Cortex of kidney (tissue), 1 donor: ENCODE measurements at regions not wholly inside any gene's neighbourhood (a gene's known extent, or its start where the extent isn't known, plus 50 kb on each side); places are given as distances from the start of the nearest gene placed in this dataset.
"Not testable (repeated sequence)": the region's sequence is repeated elsewhere in the genome, so short reads cannot be mapped to it uniquely, and the experiment has no call there.

Experiments
- DNase-seq: peaks from one replicate; lab custom pipeline; 2025; lab: John Stamatoyannopoulos, UW

GRCh38 chr14:106489112-106489881 lies 962.9 kb downstream of the TMEM121 start:
- DNase-seq: no peak

DNA sequence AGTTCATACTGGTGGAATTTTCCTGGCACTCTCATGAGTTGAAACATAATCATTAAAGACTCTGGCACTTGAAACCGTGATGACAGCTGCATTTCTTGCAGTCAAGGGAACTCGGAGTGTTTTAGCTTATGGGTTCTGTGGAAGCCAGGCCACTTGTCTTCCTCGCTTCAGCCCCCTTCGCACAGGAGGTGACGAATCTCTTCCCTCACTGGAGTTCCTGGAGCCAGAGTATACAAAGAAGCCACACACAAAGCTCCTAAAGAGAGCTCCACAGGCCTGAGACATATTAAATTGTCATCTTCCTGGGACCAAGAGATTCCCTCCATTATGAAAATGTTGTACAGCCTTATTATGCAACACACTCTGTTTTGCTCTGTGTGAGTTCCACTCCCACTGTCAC lies 964.1 kb downstream of the TMEM121 start:
- no peak for DNase-seq

DNA sequence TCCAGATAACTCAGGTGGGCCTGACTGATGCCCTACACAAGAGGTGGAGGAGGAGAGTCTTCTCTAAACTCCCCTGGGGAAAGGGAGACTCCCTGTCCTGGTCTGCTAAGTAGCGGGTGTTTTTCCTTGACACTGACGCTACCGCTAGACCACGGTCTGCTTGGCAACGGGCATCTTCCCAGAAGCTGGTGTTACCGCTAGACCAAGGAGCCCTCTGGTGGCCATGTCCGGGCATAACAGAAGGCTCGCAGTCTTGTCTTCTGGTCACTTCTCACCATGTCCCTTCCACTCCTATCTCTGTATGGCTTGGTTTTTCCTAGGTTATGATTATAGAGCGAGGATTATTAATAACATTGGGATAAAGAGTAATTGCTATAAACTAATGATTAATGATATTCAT lies 965.5 kb downstream of the TMEM121 start:
- DNase-seq: no peak

- no peak for DNase-seq
Observed at GRCh38 chr14:106493962-106494823, 967.8 kb downstream of the TMEM121 start.

GRCh38 chr14:106500571-106500970 lies 974.2 kb downstream of the TMEM121 start:
- no peak for DNase-seq

GRCh38 chr14:106501898-106502297 lies 975.5 kb downstream of the TMEM121 start:
- DNase-seq: no peak

- DNase-seq: no peak
Observed at GRCh38 chr14:106505366-106505765, 979.0 kb downstream of the TMEM121 start.

DNA sequence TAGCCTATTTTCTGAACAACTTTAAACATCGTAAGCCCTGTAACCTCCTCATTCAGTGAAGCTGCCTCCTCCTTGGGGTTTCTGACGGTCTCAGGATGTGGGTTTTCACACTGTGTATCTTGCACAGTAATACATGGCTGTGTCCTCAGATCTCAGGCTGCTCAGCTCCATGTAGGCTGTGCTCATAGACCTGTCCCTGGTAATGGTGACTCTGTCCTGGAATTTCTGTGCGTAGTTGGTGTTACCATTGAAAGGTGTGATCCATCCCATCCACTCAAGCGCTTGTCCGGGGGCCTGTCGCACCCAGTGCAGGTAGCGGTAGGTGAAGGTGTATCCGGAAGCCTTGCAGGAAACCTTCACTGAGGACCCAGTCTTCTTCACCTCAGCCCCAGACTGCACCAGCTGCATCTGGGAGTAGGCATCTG lies 980.5 kb downstream of the TMEM121 start:
- DNase-seq: no peak

DNA sequence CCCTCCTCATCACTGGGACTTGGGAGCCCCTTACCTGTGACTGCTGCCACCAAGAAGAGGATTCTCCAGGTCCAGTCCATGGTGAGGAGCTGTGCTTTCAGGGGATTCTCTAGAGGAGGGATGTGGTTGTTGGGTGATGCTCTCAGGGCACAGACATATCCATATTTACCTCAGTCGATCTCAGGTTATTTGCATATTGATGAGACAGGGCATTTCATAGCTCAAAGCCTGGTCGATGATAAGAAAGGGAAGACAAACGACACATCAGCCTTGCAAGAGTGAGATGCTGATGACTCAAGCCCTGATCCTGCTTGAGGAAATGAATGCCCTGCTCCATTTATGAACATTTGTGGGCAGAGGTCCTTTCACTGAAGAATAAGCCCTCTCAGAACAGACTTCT lies 981.0 kb downstream of the TMEM121 start:
- DNase-seq: no peak

DNA sequence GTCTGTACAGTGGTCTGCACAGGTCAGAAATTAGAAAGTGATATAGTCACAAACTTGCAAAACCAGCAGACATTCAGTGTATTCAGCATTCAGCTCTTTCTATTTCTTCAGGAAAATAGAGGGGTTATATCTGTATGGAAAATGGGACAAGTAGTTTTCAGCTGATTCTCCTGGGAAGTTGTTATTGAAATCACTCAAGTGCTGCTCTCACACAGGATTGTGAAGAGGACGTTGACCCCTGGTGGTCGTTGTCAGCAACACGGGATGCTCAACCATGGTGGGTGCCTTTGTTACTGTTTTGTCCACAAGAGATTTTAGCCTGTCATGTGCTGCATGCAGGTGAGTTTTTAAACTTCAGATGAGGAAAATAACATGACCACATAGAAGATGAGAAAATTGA lies 981.8 kb downstream of the TMEM121 start:
- DNase-seq: no peak

- no peak for DNase-seq
Observed at GRCh38 chr14:106509176-106509575, 982.8 kb downstream of the TMEM121 start.

DNA sequence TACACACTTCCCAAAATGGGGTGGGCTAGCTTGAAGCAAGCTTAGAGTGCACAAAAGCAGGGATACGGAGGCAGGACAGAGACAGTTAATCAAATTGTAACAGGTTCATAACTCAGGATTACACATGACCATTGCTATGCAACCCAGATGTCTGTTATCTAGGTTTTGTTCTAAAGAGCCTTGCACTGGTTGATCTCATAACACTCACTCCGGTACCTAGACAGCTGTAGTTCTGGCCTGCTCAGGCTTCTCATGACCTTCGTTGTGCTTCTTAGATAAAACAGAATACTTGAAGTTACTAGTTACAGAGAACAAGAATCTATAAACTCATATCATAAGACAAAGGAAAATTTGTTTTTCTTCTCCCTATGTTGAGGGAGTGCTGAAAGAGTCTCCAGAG lies 983.4 kb downstream of the TMEM121 start:
- DNase-seq: no peak

GRCh38 chr14:106511006-106511799 lies 984.8 kb downstream of the TMEM121 start:
- DNase-seq: no peak

DNA sequence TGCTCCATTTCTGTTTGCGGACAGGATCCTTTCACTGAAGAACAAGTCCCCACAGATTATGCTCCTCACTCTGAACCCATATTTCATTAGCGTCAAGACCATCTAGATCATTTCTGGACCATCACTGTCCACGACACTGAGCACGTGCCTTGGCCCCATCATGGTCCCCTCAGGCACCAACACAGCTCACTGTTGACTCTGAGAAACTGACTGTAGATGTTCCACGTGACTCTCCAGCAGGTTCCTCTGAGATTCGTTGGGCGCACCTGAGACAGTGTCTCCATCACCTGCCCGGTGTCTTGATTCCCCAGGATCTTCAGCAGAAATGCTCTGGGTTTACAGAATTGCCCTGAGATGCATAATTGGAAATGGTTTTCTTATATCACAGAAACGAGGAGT lies 985.4 kb downstream of the TMEM121 start:
- no peak for DNase-seq

DNA sequence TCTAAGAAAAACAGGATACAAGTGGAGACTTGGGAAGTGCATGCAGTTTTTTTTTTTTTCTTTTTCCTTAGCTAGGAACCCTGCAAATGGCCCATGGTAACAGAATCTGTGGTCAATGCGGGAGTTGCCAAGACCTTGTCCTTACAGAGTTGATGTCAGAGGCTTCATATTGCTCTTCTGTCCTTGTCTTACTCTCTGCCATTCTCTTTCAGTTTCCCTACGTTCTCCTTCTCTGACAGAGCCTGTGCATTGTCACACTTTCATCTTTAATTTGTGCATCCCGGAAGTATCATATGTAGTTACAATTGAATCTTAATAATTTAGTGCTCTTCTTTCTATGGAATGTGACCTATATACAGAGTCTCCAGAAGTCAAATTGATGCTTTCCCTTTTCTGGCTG lies 986.9 kb downstream of the TMEM121 start:
- DNase-seq: no peak

GRCh38 chr14:106518054-106518943 lies 991.9 kb downstream of the TMEM121 start:
- no peak for DNase-seq

DNA sequence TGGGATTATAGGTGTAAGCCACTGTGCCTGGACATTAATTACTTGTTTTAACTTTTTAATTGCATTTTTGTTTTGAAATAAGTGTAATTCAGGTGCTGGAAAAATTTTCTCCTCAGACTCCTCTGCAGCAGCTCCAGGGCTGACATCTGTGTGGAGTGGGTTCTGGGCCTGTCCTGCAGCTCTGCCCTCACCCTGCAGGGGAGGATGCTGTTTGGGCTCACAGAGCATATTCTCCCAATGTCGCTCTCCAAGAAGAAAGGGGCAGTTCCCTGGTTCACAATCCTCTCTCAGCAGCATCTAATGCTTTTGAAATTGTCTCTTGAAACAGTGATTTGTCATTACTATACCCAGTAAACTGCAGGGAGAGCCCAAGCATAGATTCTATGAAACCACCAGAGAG lies 995.7 kb downstream of the TMEM121 start:
- not testable (repeated sequence) for DNase-seq

DNA sequence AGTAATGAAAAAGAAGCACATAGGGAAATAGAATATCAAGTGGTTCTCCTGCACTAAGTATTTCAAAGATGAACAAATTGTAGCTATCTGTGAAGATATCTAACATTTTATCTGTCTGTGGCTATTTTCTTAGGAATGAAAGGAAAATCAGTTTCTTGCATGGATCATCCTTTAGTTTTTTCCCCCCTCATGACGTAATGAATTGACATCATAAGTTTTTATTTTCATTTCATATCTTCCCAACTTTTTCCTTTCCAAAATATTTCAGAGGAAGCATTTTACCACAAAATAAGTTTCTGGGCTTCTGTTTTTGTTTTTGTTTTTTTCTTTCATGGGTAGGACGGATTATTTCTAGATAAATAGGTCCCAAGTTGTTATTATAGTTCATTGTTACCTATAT lies 996.6 kb downstream of the TMEM121 start:
- DNase-seq: no peak

- DNase-seq: no peak
Observed at GRCh38 chr14:106528717-106529116, 1002.3 kb downstream of the TMEM121 start.

DNA sequence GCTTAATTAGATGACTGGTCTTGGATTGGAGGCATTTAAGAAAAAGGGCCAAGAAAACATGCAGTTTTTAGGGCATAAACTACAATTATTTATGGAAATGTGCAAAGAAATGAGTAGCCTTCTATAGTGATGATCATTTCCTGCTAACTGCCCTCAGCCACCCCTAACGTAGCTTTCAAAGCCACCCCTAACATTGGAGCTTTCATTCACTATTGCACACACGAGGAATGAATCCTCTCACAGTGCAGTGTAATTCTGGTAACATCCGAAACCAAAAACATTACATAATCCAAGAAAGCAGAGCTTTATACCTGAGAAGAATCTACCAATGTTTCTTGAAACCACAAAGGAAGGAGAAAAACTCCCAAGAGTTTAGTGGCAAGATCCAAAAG lies 1003.6 kb downstream of the TMEM121 start:
- no peak for DNase-seq

GRCh38 chr14:106530423-106531107 lies 1004.2 kb downstream of the TMEM121 start:
- DNase-seq: no peak
